SKM-1 (cell line): ENCODE measurements at regions not wholly inside any gene's neighbourhood (a gene's known extent, or its start where the extent isn't known, plus 50 kb on each side); places are given as distances from the start of the nearest gene placed in this dataset.

Source experiments
- DNase-seq: peaks from one replicate; lab custom pipeline; 2025; ENCODE audit not compliant: unreplicated experiment; lab: John Stamatoyannopoulos, UW

- no peak for DNase-seq
These were observed 91.6 kb upstream of the RGMA start for GRCh38 chr15:93180656-93181055.

- no peak for DNase-seq
These were observed 91.1 kb upstream of the RGMA start for GRCh38 chr15:93180128-93180527.

GRCh38 chr15:93179700-93180102, 90.7 kb upstream of the RGMA start:
- no peak for DNase-seq

- peak; percentile 81 for DNase-seq
These were observed 90.1 kb upstream of the RGMA start for GRCh38 chr15:93179072-93179471.

- no peak for DNase-seq
These were observed 89.4 kb upstream of the RGMA start for GRCh38 chr15:93178371-93178770.

- no peak for DNase-seq
These were observed 87.1 kb upstream of the RGMA start for GRCh38 chr15:93176065-93176464.

- no peak for DNase-seq
These were observed 85.8 kb upstream of the RGMA start for GRCh38 chr15:93174836-93175235.

- DNase-seq: no peak
These were observed 84.4 kb upstream of the RGMA start for GRCh38 chr15:93173369-93173768.

GRCh38 chr15:93171476-93171875, 82.5 kb upstream of the RGMA start:
- DNase-seq: no peak

GRCh38 chr15:93170329-93170728, 81.3 kb upstream of the RGMA start:
- no peak for DNase-seq

- no peak for DNase-seq
These were observed 79.9 kb upstream of the RGMA start for GRCh38 chr15:93168910-93169309.

- DNase-seq: no peak
These were observed 78.3 kb upstream of the RGMA start for GRCh38 chr15:93167291-93167690.

GRCh38 chr15:93166675-93167074, 77.7 kb upstream of the RGMA start:
- DNase-seq: no peak

- DNase-seq: no peak
These were observed 76.9 kb upstream of the RGMA start for GRCh38 chr15:93165734-93166470.

GRCh38 chr15:93164409-93164808, 75.4 kb upstream of the RGMA start:
- DNase-seq: no peak

GRCh38 chr15:93162560-93162959, 73.5 kb upstream of the RGMA start:
- DNase-seq: no peak

GRCh38 chr15:93159930-93160329, 70.9 kb upstream of the RGMA start:
- DNase-seq: no peak

- no peak for DNase-seq
These were observed 69.3 kb upstream of the RGMA start for GRCh38 chr15:93158097-93158900.

- no peak for DNase-seq
These were observed 65.7 kb upstream of the RGMA start for GRCh38 chr15:93154666-93155065.

- no peak for DNase-seq
These were observed 63.9 kb upstream of the RGMA start for GRCh38 chr15:93152951-93153350.

- DNase-seq: no peak
These were observed 63.3 kb upstream of the RGMA start for GRCh38 chr15:93152360-93152759.
